GM18507 (cell line): ENCODE measurements at regions not wholly inside any gene's neighbourhood (a gene's known extent, or its start where the extent isn't known, plus 50 kb on each side); places are given as distances from the start of the nearest gene placed in this dataset.

Source experiments
- DNase-seq: peaks from one replicate; pipeline ENCODE4 v3.0.0; 2011; ENCODE audit warnings: low read depth; ENCODE audit not compliant: insufficient read length; ENCODE audit errors: extremely low spot score
- FAIRE-seq: peaks from 2 replicates; lab custom pipeline; 2011; peaks lifted over from hg19 to GRCh38; lab: Jason Lieb, UNC

- DNase-seq = no peak
- no peak for FAIRE-seq
Observed at GRCh38 chr2:129784486-129784885, 195.0 kb upstream of the RAB6C start.

GRCh38 chr2:129791712-129792111 is 187.8 kb upstream of the RAB6C start:
- no peak for FAIRE-seq
- no peak for DNase-seq

- no peak for FAIRE-seq
- no peak for DNase-seq
Observed at GRCh38 chr2:129793431-129793902, 186.0 kb upstream of the RAB6C start.

GRCh38 chr2:129794116-129794515 is 185.3 kb upstream of the RAB6C start:
- DNase-seq (no peak), FAIRE-seq (no peak)

- FAIRE-seq (no peak), DNase-seq (no peak)
Observed at GRCh38 chr2:129794540-129794939, 184.9 kb upstream of the RAB6C start.

GRCh38 chr2:129796225-129796624 is 183.2 kb upstream of the RAB6C start:
- FAIRE-seq (no peak), DNase-seq (no peak)

GRCh38 chr2:129796801-129797488 is 182.5 kb upstream of the RAB6C start:
- no peak for FAIRE-seq
- DNase-seq = no peak

- no peak for DNase-seq
- no peak for FAIRE-seq
Observed at GRCh38 chr2:129797489-129798300, 181.8 kb upstream of the RAB6C start.

- no peak for DNase-seq
- FAIRE-seq = no peak
Observed at GRCh38 chr2:129798301-129798581, 181.2 kb upstream of the RAB6C start.

- no peak for FAIRE-seq
- no peak for DNase-seq
Observed at GRCh38 chr2:129798626-129799025, 180.8 kb upstream of the RAB6C start.

- DNase-seq (no peak), FAIRE-seq (no peak)
Observed at GRCh38 chr2:129799036-129799958, 180.2 kb upstream of the RAB6C start.

GRCh38 chr2:129800285-129800684 is 179.2 kb upstream of the RAB6C start:
- DNase-seq = no peak
- no peak for FAIRE-seq

GRCh38 chr2:129800686-129801085 is 178.8 kb upstream of the RAB6C start:
- DNase-seq = no peak
- FAIRE-seq = no peak

- FAIRE-seq = no peak
- DNase-seq = no peak
Observed at GRCh38 chr2:129801575-129801974, 177.9 kb upstream of the RAB6C start.

- DNase-seq (no peak), FAIRE-seq (no peak)
Observed at GRCh38 chr2:129802290-129802689, 177.2 kb upstream of the RAB6C start.

GRCh38 chr2:129803032-129803431 is 176.4 kb upstream of the RAB6C start:
- no peak for FAIRE-seq
- DNase-seq = no peak

GRCh38 chr2:129803871-129804270 is 175.6 kb upstream of the RAB6C start:
- FAIRE-seq (no peak), DNase-seq (no peak)

GRCh38 chr2:129805899-129806298 is 173.6 kb upstream of the RAB6C start:
- FAIRE-seq = no peak
- no peak for DNase-seq

GRCh38 chr2:129806317-129806716 is 173.1 kb upstream of the RAB6C start:
- DNase-seq (no peak), FAIRE-seq (no peak)

GRCh38 chr2:129806990-129807389 is 172.5 kb upstream of the RAB6C start:
- no peak for FAIRE-seq
- DNase-seq = no peak
